ENCODE measurements at regions not wholly inside any gene's neighbourhood (a gene's known extent, or its start where the extent isn't known, plus 50 kb on each side); places are given as distances from the start of the nearest gene placed in this dataset.
"Not testable (repeated sequence)": the region's sequence is repeated elsewhere in the genome, so short reads cannot be mapped to it uniquely, and the experiment has no call there.

GRCh38 chr16:85511938-85512807 is 100.9 kb upstream of the GSE1 start:
- CTCF ChIA-PET = no interaction called here
- Mint-ChIP-seq H3K4me1 (no peaks in the 10 kb centered on the region), H3K27ac (no peak overlapping the region), H3K27me3 (no peaks in the 10 kb centered on the region), H3K4me3 (no peak overlapping the region), H3K9me3 (ENCODE audit: low read depth) (no peaks in the 10 kb centered on the region), H3K36me3 (no peaks in the 10 kb centered on the region)
- no peak for DNase-seq
- ATAC-seq = no peak

GRCh38 chr16:85512808-85513115 is 100.4 kb upstream of the GSE1 start:
- no peaks in the 10 kb centered on the region for H3K36me3 Mint-ChIP-seq
- H3K27ac Mint-ChIP-seq = no peak overlapping the region
- ATAC-seq = no peak
- no peak for DNase-seq
- CTCF ChIA-PET = no interaction called here
- no peak overlapping the region for H3K4me3 Mint-ChIP-seq
- no peaks in the 10 kb centered on the region for H3K27me3 Mint-ChIP-seq
- no peaks in the 10 kb centered on the region for H3K4me1 Mint-ChIP-seq
- H3K9me3 Mint-ChIP-seq (ENCODE audit: low read depth) = no peaks in the 10 kb centered on the region

GRCh38 chr16:85513180-85513579 is 99.9 kb upstream of the GSE1 start:
- CTCF ChIA-PET = interaction anchor here (0.7 kb wide), 1 partner anchor 40 kb away, joined by 3 read pairs; no protein-coding TSS in a partner anchor
- DNase-seq (no peak), ATAC-seq (no peak)
- H3K4me3 Mint-ChIP-seq = no peak overlapping the region
- no peaks in the 10 kb centered on the region for H3K36me3 Mint-ChIP-seq
- H3K9me3 Mint-ChIP-seq (ENCODE audit: low read depth) = no peaks in the 10 kb centered on the region
- H3K4me1 Mint-ChIP-seq = no peaks in the 10 kb centered on the region
- H3K27me3 Mint-ChIP-seq = no peaks in the 10 kb centered on the region
- H3K27ac Mint-ChIP-seq = no peak overlapping the region

GRCh38 chr16:85513649-85514048 is 99.5 kb upstream of the GSE1 start:
- no peak overlapping the region for H3K27ac Mint-ChIP-seq
- DNase-seq = no peak
- no peaks in the 10 kb centered on the region for H3K9me3 Mint-ChIP-seq (ENCODE audit: low read depth)
- CTCF ChIA-PET = interaction anchor here (0.7 kb wide), 1 partner anchor 39 kb away, joined by 3 read pairs; no protein-coding TSS in a partner anchor
- ATAC-seq = no peak
- no peaks in the 10 kb centered on the region for H3K27me3 Mint-ChIP-seq
- H3K36me3 Mint-ChIP-seq = no peaks in the 10 kb centered on the region
- no peaks in the 10 kb centered on the region for H3K4me1 Mint-ChIP-seq
- H3K4me3 Mint-ChIP-seq = no peak overlapping the region

GRCh38 chr16:85514295-85514597 is 98.9 kb upstream of the GSE1 start:
- no peaks in the 10 kb centered on the region for H3K4me1 Mint-ChIP-seq
- CTCF ChIA-PET = no interaction called here
- DNase-seq (no peak), ATAC-seq (no peak)
- H3K36me3 Mint-ChIP-seq = no peaks in the 10 kb centered on the region
- H3K27ac Mint-ChIP-seq = no peak overlapping the region
- H3K4me3 Mint-ChIP-seq = no peak overlapping the region
- no peaks in the 10 kb centered on the region for H3K9me3 Mint-ChIP-seq (ENCODE audit: low read depth)
- no peaks in the 10 kb centered on the region for H3K27me3 Mint-ChIP-seq

GRCh38 chr16:85514598-85515318 is 98.4 kb upstream of the GSE1 start:
- H3K9me3 Mint-ChIP-seq (ENCODE audit: low read depth) = peaks cover 4% of the 10 kb centered on the region
- no peak overlapping the region for H3K27ac Mint-ChIP-seq
- H3K4me1 Mint-ChIP-seq = peaks cover 2% of the 10 kb centered on the region
- H3K4me3 Mint-ChIP-seq = no peak overlapping the region
- CTCF ChIA-PET = interaction anchor here (1.1 kb wide), 1 partner anchor 96 kb away, joined by 3 read pairs; no protein-coding TSS in a partner anchor
- ATAC-seq = no peak
- H3K27me3 Mint-ChIP-seq = no peaks in the 10 kb centered on the region
- peaks cover 2% of the 10 kb centered on the region for H3K36me3 Mint-ChIP-seq
- no peak for DNase-seq

GRCh38 chr16:85515319-85515745 is 97.8 kb upstream of the GSE1 start:
- peaks cover 2% of the 10 kb centered on the region for H3K36me3 Mint-ChIP-seq
- no peak overlapping the region for H3K27ac Mint-ChIP-seq
- H3K9me3 Mint-ChIP-seq (ENCODE audit: low read depth) = peaks cover 4% of the 10 kb centered on the region
- peaks cover 2% of the 10 kb centered on the region for H3K4me1 Mint-ChIP-seq
- CTCF ChIA-PET = interaction anchor here (1.1 kb wide), 1 partner anchor 95 kb away, joined by 3 read pairs; no protein-coding TSS in a partner anchor
- no peak for DNase-seq
- no peak overlapping the region for H3K4me3 Mint-ChIP-seq
- no peak for ATAC-seq
- no peaks in the 10 kb centered on the region for H3K27me3 Mint-ChIP-seq

- H3K4me3 Mint-ChIP-seq = no peak overlapping the region
- peaks cover 2% of the 10 kb centered on the region for H3K4me1 Mint-ChIP-seq
- CTCF ChIA-PET = interaction anchor here (1.1 kb wide), 1 partner anchor 95 kb away, joined by 3 read pairs; no protein-coding TSS in a partner anchor
- no peaks in the 10 kb centered on the region for H3K27me3 Mint-ChIP-seq
- peaks cover 4% of the 10 kb centered on the region for H3K9me3 Mint-ChIP-seq (ENCODE audit: low read depth)
- ATAC-seq (no peak), DNase-seq (no peak)
- no peak overlapping the region for H3K27ac Mint-ChIP-seq
- H3K36me3 Mint-ChIP-seq = peaks cover 2% of the 10 kb centered on the region
Measured at GRCh38 chr16:85515830-85516397, 97.2 kb upstream of the GSE1 start.

GRCh38 chr16:85517154-85517553 is 96.0 kb upstream of the GSE1 start:
- CTCF ChIA-PET = no interaction called here
- Mint-ChIP-seq H3K36me3 (peaks cover 2% of the 10 kb centered on the region), H3K27ac (no peak overlapping the region), H3K9me3 (ENCODE audit: low read depth) (peaks cover 4% of the 10 kb centered on the region), H3K4me3 (no peak overlapping the region), H3K4me1 (peaks cover 2% of the 10 kb centered on the region), H3K27me3 (no peaks in the 10 kb centered on the region)
- ATAC-seq = no peak
- DNase-seq = no peak

- DNase-seq = no peak
- H3K4me3 Mint-ChIP-seq = no peak overlapping the region
- H3K9me3 Mint-ChIP-seq (ENCODE audit: low read depth) = peaks cover 4% of the 10 kb centered on the region
- H3K36me3 Mint-ChIP-seq = peaks cover 2% of the 10 kb centered on the region
- no peak overlapping the region for H3K27ac Mint-ChIP-seq
- CTCF ChIA-PET = no interaction called here
- ATAC-seq = no peak
- H3K4me1 Mint-ChIP-seq = peaks cover 2% of the 10 kb centered on the region
- no peaks in the 10 kb centered on the region for H3K27me3 Mint-ChIP-seq
Measured at GRCh38 chr16:85517563-85518179, 95.5 kb upstream of the GSE1 start.

GRCh38 chr16:85518398-85519049 is 94.6 kb upstream of the GSE1 start:
- peaks cover 2% of the 10 kb centered on the region for H3K4me1 Mint-ChIP-seq

GRCh38 chr16:85519050-85519440 is 94.1 kb upstream of the GSE1 start:
- DNase-seq; H3K27me3 Mint-ChIP-seq; CTCF ChIA-PET; H3K9me3 Mint-ChIP-seq (ENCODE audit: low read depth); H3K4me3 Mint-ChIP-seq; H3K36me3 Mint-ChIP-seq; H3K27ac Mint-ChIP-seq; H3K4me1 Mint-ChIP-seq; ATAC-seq: not testable (repeated sequence)

More at GRCh38 chr16:85518398-85519049, 94.6 kb upstream of the GSE1 start:
- H3K27ac Mint-ChIP-seq = no peak overlapping the region
- no peaks in the 10 kb centered on the region for H3K27me3 Mint-ChIP-seq
- ATAC-seq (no peak), DNase-seq (no peak)
- peaks cover 4% of the 10 kb centered on the region for H3K9me3 Mint-ChIP-seq (ENCODE audit: low read depth)
- peaks cover 2% of the 10 kb centered on the region for H3K36me3 Mint-ChIP-seq
- CTCF ChIA-PET = no interaction called here
- H3K4me3 Mint-ChIP-seq = no peak overlapping the region

- H3K9me3 Mint-ChIP-seq (ENCODE audit: low read depth) = peaks cover 4% of the 10 kb centered on the region
- H3K27ac Mint-ChIP-seq = peak overlapping the region; percentile 38
- peaks cover 2% of the 10 kb centered on the region for H3K36me3 Mint-ChIP-seq
- no peak for DNase-seq
- H3K4me1 Mint-ChIP-seq = peaks cover 2% of the 10 kb centered on the region
- CTCF ChIA-PET = no interaction called here
- H3K27me3 Mint-ChIP-seq = no peaks in the 10 kb centered on the region
- no peak overlapping the region for H3K4me3 Mint-ChIP-seq
- ATAC-seq = no peak
Measured at GRCh38 chr16:85519540-85520231, 93.4 kb upstream of the GSE1 start.

Data from activated CD8-positive, alpha-beta memory T cell treated with anti-CD3 and anti-CD28 coated beads, Interleukin-2, amount 10 ng/mL, durations not matched to agents 7 days and 5 days (primary cell).